H54 (cell line): ENCODE measurements at regions not wholly inside any gene's neighbourhood (a gene's known extent, or its start where the extent isn't known, plus 50 kb on each side); places are given as distances from the start of the nearest gene placed in this dataset.
"Not testable (repeated sequence)": the region's sequence is repeated elsewhere in the genome, so short reads cannot be mapped to it uniquely, and the experiment has no call there.

Experiments
- DNase-seq: peaks from one replicate; pipeline ENCODE4 v3.0.0; 2011; ENCODE audit warnings: low spot score, mixed read lengths; ENCODE audit not compliant: insufficient read length
- FAIRE-seq: peaks from 3 replicates; lab custom pipeline; 2011; peaks lifted over from hg19 to GRCh38; lab: Jason Lieb, UNC
- POLR2A ChIP-seq: IDR thresholded peaks from 2 replicates; pipeline ENCODE4 v1.6.1; 2011; ENCODE audit warnings: low read depth, mild to moderate bottlenecking, low read length

DNA sequence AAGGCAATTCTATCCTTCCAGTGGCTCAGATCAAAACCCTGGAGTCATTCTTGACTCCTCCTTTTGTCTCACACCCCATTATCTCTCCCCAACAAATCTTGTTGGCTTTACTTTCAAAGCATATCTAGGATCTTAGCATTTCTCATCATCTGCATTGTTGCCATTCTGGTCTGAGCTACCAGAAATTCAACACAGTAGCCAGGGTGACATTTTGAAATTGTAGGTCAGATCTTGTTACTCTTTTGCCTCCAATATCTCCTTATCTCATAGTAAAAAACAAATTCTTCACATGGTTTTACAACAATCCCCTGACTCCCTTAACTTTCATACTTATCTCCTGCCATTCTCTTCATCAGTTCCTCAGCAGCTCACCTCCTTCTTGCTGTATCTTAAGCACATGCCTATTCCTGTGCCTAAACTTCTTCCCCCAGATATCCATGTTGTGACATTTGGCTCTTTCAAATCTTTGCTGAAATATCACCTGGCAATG, 115.8 kb downstream of the KLF5 start:
- DNase-seq, result no peak
- no peak for TF ChIP-seq POLR2A
- no peak for FAIRE-seq

GRCh38 chr13:73173279-73173811, 114.5 kb downstream of the KLF5 start:
- DNase-seq (no peak), FAIRE-seq (no peak)
- TF ChIP-seq POLR2A, result no peak

DNA sequence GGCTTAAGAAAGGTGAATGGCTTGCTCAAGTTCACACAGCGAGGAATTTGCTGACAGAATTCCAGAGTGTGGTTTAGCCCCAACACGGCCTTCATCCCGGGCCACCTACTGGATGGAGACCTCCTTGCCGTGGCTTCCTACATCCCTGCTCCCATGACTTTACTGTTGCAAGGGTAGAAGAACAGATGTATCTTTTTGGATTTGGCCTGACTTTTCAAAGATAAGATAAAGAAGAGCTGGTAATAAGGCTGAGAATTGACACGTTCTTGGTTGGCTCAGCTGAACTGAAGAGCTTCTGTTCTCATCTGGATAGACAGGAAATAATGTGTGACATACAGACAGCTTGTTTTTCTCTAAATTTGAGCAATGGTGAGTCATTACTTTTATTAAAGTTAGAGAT, 113.1 kb downstream of the KLF5 start:
- FAIRE-seq (no peak), DNase-seq (no peak)
- TF ChIP-seq POLR2A, result no peak

DNA sequence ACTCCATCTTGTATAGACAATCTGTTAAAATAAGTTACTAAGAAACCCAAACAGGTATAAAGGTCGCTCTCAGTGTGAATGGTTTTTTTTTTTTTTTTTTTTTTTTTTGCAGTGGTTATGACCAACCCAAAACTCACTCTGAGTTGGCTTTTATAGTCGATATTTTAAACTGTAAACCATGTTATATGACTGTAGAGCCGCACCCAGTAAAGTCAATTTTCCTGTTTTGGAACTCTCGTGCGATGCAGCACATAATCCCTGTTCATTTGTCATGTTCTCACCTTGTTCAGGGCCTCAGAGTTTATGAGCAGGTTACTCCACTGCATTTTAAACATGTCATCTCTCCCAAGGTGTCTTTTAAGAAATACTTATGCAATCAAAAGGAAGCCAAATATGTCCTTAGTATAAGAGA, 112.5 kb downstream of the KLF5 start:
- no peak for DNase-seq
- peak; percentile 30 for FAIRE-seq

DNA sequence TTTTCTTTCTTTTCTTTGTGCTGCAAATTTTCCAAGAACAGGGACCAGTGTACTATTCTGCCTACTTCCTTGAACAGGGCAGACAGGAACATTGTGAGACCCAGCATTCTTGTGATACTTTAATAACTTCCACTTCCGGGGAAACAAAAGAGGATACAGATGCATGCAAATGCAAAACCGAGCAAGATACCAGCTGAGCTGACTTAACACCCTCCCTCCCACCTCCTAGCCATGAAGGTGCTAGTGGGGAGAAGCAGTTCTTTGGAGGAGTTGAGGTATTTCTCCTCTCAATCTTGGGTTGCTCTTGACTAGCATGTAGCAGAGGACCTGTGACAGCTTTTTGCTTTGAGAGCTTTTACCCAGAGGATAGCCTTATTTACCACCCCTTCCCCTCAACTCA, 111.2 kb downstream of the KLF5 start:
- no peak for TF ChIP-seq POLR2A
- FAIRE-seq (no peak), DNase-seq (no peak)

More for the DNA sequence above, 112.5 kb downstream of the KLF5 start:
- TF ChIP-seq POLR2A, result no peak

DNA sequence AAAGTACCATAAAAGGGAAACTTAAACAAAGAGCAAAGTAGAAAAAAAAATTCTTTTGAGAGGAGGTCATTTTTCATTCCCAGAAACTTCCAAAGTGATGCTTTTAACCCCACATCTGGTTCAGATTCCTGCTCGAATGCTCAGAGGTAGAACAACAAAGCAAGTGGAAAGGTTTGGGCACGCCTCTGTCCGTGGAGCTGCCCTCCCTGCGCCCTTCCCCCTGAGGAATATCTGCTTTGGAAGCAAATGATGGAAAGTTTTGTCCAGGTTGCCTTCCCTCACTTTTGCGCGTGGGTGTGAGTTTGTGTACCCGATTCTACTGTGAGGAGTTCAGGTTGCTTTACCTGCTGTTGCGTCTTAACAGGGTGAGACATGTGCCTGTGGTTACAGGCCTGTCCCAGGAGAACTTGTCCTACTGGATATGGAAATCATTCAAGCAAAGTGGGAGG, 110.2 kb downstream of the KLF5 start:
- FAIRE-seq (no peak), DNase-seq (no peak)
- TF ChIP-seq POLR2A, result no peak

DNA sequence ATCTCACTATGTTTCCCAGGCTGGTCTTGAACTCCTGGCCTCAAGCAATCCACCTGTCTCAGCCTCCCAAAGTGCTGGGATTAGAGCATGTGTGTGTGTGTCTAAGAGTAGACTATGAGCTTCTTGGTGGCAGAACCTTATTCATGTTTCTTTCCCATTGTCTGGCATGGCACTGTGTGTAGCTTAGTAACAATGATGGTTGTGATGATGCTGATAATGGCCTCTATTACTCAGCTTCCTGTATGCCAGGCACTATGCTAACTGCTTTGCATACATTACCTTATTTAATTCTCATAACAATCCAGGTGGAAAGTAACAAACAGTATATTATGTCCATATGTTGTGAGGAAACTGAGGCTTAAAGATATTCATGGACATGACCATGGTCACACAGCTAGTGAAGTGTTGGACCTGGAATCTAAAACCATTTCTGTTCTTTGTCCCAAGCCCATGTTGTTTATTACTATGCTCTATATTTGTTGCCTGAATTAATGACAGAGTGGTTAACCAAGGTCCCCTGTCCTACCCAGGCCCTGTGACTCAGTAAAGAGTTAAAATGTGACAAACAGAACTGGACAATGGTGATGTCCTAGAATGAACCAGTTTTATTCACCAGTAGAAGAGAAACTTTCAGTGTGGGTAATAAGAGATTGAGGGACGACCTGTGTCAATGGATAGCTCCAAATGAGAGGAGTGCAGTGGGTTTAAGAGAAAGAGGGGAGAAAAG, 109.6 kb downstream of the KLF5 start:
- no peak for DNase-seq
- no peak for TF ChIP-seq POLR2A
- FAIRE-seq, result peak; percentile 41

DNA sequence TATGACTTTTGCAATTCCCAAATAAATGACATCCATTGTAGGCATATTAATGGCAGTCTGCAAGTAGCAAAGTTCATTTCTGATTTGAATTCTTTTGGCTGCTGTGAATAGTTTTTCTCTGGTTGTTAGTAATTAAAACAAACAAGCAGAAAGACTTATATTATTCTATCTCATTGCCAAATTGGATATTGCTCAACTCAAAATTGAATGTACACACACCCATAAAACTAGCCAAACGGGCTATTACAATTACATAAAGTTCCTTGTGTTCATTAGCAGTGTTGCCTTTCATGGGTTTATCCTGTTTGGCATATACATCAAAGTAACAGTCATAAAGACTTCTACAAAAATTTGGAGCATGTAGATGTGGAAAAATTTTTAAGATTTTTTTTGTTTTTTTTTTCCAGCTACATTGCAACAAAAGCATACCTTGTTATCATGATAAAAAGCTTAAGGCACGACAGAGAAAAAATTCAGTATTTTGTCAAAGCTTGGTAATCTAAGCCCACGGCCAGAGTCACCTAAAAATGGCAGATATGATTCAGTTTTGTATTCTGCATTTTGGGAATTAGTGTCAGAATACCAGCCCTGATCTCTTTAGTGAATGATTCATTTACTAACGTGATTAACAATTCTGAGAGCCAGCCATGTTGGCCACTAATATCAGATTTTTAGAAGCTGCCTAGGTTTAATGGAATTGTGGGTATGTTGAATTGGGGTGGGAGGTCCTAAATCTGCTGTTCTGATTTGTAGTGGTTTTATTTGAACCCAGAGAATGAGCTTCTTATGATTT, 108.4 kb downstream of the KLF5 start:
- no peak for FAIRE-seq
- TF ChIP-seq POLR2A, result no peak

DNA sequence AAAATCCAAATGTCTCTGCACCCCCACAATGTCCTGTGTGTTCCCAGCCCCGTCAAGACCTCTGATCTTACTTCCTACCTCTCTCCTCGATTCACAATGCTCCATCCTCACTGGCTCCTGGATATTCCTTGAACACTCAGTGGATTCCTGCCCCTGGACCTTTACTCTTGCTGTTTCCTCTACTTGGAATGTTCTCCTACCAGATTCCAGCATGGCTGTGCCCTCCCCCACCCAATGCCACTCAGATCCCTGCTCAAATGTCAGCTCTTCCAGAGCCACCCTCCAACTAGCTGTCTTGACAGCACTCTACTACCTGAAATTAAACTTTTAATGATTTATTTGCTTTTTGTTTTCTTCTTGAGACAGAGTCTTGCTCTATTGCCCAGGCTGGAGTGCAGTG, 107.4 kb downstream of the KLF5 start:
- FAIRE-seq (no peak), DNase-seq (no peak)
- TF ChIP-seq POLR2A, result no peak

More for the DNA sequence above, 108.4 kb downstream of the KLF5 start:
- DNase-seq, result no peak

DNA sequence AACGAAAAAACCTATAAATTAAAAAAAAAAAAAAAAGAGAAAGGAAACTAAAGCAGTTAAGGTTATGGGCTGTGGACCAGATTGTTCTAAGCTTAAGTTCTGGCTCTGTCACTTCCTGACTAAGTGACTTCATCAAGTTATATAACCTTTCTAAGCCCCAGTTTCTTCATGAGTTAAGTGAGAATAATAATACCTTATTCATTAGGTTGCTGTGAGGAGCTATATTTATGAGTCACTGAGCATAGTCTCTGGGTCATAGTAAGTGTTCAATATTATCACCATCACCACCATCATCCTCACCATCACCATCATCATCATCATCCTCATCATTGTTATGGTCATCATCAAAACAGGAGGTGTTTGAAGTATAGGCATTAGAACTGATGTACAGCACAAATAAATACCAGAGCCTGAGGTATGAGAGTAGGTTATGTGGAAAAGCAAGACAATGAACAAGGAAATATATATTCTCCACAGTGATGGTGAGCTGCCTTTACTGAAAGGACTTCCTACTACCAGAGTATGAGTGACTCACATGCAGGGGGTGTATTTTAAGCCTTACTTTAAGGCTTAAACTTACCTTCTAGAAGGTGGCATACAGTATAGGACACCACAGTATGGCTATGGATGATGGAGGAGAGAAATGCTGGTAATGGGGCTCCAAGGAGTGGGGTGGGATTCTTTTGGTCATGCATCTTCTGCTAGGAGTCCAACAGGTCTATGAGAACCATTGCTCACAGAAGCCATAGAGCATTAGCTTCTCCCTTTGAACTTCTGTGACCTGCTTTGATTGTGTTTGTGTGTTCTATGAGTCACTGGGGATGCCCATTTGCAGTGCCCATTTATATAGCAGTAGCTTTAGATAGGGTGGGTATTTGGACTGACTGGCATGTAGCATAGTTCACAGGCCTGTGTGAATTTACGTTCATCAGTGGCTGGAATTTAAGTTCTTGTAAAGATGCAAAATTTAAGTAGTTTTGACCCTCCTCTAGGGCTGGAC, 104.4 kb downstream of the KLF5 start:
- TF ChIP-seq POLR2A, result no peak
- DNase-seq (no peak), FAIRE-seq (no peak)

DNA sequence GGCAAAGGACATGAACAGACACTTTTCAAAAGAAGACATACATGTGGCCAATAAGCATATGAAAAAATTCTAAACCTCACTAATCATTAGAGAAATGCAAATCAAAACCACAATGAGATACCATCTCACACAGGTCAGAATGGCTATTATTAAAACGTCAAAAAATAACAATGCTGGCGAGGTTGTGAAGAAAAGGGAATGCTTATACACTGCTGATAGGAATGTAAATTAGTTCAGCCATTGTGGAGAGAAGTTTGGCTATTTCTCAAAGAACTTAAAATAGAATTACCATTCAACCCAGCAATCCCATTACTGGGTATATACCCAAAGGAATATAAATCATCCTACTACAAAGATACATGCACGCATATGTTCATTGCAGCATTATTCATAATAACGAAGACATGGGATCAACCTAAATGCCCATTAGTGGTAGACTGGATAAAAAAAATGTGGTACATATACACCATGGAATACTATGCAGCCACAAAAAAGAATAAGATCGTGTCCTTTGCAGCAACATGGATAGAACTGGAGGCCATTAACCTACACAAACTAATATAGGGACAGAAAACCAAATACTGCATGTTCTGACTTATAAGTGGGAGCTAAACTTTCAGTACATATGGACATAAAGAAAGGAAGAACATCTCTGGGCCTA, 101.7 kb downstream of the KLF5 start:
- not testable (repeated sequence) for DNase-seq, FAIRE-seq

- TF ChIP-seq POLR2A, result no peak
- FAIRE-seq (no peak), DNase-seq (no peak)
Measured at GRCh38 chr13:73158851-73159250, 100.0 kb downstream of the KLF5 start.

- no peak for TF ChIP-seq POLR2A
- DNase-seq, result no peak
- FAIRE-seq, result no peak
Measured at GRCh38 chr13:73157031-73157430, 98.2 kb downstream of the KLF5 start.
